ENCODE measurements at regions not wholly inside any gene's neighbourhood (a gene's known extent, or its start where the extent isn't known, plus 50 kb on each side); places are given as distances from the start of the nearest gene placed in this dataset.

GRCh38 chr16:86764551-86764950 lies 186.2 kb downstream of the FOXL1 start:
- no peaks in the 10 kb centered on the region for H3K36me3 ChIP-seq (ENCODE audit: control insufficient read depth in 2 of 3, insufficient read depth in 3 of 3, low read length in 3 of 3)
- no peaks in the 10 kb centered on the region for H3K27me3 ChIP-seq (ENCODE audit: control insufficient read depth, insufficient read depth, low read length)
- intact Hi-C loops (cut with DNase I): no loop called here

GRCh38 chr16:86765389-86766026 lies 187.2 kb downstream of the FOXL1 start:
- intact Hi-C loops (cut with DNase I): no loop called here
- Histone ChIP-seq H3K27ac (ENCODE audit: low read depth in 2 of 2, low read length in 2 of 2) (no peak overlapping the region), H3K36me3 (ENCODE audit: control insufficient read depth in 2 of 3, insufficient read depth in 3 of 3, low read length in 3 of 3) (no peaks in the 10 kb centered on the region), H3K4me3 (ENCODE audit: low read length in 3 of 3) (no peak overlapping the region), H3K9me3 (ENCODE audit: control insufficient read depth in 2 of 3, insufficient read depth in 1 of 3, low read length in 3 of 3) (no peaks in the 10 kb centered on the region), H3K27me3 (ENCODE audit: control insufficient read depth, insufficient read depth, low read length) (no peaks in the 10 kb centered on the region), H3K4me1 (ENCODE audit: control insufficient read depth in 2 of 3, insufficient read depth in 2 of 3, low read depth in 1 of 3, low read length in 3 of 3) (no peaks in the 10 kb centered on the region), H3K9ac (ENCODE audit: low read length in 3 of 3) (no peak overlapping the region)
- TF ChIP-seq CTCF (IDR thresholded peaks at IDR 0.05; ENCODE audit: borderline replicate concordance, extremely low read depth, insufficient read depth): no peak
- FAIRE-seq: no peak
- DNase-seq: peak in 1 of 5 donors; percentile 10

More at GRCh38 chr16:86764551-86764950, 186.2 kb downstream of the FOXL1 start:
- DNase-seq (no peak), FAIRE-seq (no peak)
- H3K9ac ChIP-seq (ENCODE audit: low read length in 3 of 3): no peak overlapping the region
- no peak overlapping the region for H3K27ac ChIP-seq (ENCODE audit: low read depth in 2 of 2, low read length in 2 of 2)
- no peak overlapping the region for H3K4me3 ChIP-seq (ENCODE audit: low read length in 3 of 3)
- H3K9me3 ChIP-seq (ENCODE audit: control insufficient read depth in 2 of 3, insufficient read depth in 1 of 3, low read length in 3 of 3): no peaks in the 10 kb centered on the region
- no peak for TF ChIP-seq CTCF (IDR thresholded peaks at IDR 0.05; ENCODE audit: borderline replicate concordance, extremely low read depth, insufficient read depth)
- no peaks in the 10 kb centered on the region for H3K4me1 ChIP-seq (ENCODE audit: control insufficient read depth in 2 of 3, insufficient read depth in 2 of 3, low read depth in 1 of 3, low read length in 3 of 3)

- H3K27ac ChIP-seq (ENCODE audit: low read depth in 2 of 2, low read length in 2 of 2): no peak overlapping the region
- peaks cover 0 to 4% (median 0%) of the 10 kb centered on the region in 3 donors for H3K4me1 ChIP-seq (ENCODE audit: control insufficient read depth in 2 of 3, insufficient read depth in 2 of 3, low read depth in 1 of 3, low read length in 3 of 3)
- FAIRE-seq (no peak), DNase-seq (no peak)
- no peaks in the 10 kb centered on the region for H3K27me3 ChIP-seq (ENCODE audit: control insufficient read depth, insufficient read depth, low read length)
- no peak for TF ChIP-seq CTCF (IDR thresholded peaks at IDR 0.05; ENCODE audit: borderline replicate concordance, extremely low read depth, insufficient read depth)
- H3K9me3 ChIP-seq (ENCODE audit: control insufficient read depth in 2 of 3, insufficient read depth in 1 of 3, low read length in 3 of 3): no peaks in the 10 kb centered on the region
- no peak overlapping the region for H3K4me3 ChIP-seq (ENCODE audit: low read length in 3 of 3)
- H3K9ac ChIP-seq (ENCODE audit: low read length in 3 of 3): no peak overlapping the region
- intact Hi-C loops (cut with DNase I): no loop called here
- no peaks in the 10 kb centered on the region for H3K36me3 ChIP-seq (ENCODE audit: control insufficient read depth in 2 of 3, insufficient read depth in 3 of 3, low read length in 3 of 3)
Observed at GRCh38 chr16:86766700-86767099, 188.4 kb downstream of the FOXL1 start.

All from kidney (tissue), 13 donors.